ENCODE measurements at regions not wholly inside any gene's neighbourhood (a gene's known extent, or its start where the extent isn't known, plus 50 kb on each side); places are given as distances from the start of the nearest gene placed in this dataset.

DNA sequence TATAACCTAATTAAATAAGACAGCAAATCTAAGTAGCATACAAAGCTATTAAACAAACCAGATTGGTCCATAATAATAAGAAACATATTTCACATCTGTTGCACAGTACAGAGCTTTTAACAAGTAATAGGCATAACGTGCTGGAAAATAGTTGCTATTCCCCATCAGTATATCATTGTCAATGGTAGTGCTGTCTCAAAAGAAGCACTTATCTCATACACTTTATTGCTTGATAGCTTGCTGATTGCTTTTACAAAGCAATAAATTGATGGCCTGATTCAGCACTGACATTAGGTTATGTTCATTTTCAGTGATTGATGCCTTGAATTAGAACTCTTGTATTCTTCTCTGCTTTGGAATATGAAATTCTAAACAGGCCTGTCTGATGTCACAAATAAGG is 641.7 kb downstream of the CBLN2 start:
- no peak for TF ChIP-seq CTCF (IDR thresholded peaks at IDR 0.05)
- no peak overlapping the region for H3K27ac ChIP-seq
- no peaks in the 10 kb centered on the region for H3K9me3 ChIP-seq
- intact Hi-C loops (cut with DNase I; ENCODE audit: low total_unique reads) = no loop called here
- no peak for DNase-seq
- no peaks in the 10 kb centered on the region for H3K27me3 ChIP-seq
- H3K36me3 ChIP-seq = no peaks in the 10 kb centered on the region
- no peak overlapping the region for H3K4me3 ChIP-seq
- no peaks in the 10 kb centered on the region for H3K4me1 ChIP-seq

DNA sequence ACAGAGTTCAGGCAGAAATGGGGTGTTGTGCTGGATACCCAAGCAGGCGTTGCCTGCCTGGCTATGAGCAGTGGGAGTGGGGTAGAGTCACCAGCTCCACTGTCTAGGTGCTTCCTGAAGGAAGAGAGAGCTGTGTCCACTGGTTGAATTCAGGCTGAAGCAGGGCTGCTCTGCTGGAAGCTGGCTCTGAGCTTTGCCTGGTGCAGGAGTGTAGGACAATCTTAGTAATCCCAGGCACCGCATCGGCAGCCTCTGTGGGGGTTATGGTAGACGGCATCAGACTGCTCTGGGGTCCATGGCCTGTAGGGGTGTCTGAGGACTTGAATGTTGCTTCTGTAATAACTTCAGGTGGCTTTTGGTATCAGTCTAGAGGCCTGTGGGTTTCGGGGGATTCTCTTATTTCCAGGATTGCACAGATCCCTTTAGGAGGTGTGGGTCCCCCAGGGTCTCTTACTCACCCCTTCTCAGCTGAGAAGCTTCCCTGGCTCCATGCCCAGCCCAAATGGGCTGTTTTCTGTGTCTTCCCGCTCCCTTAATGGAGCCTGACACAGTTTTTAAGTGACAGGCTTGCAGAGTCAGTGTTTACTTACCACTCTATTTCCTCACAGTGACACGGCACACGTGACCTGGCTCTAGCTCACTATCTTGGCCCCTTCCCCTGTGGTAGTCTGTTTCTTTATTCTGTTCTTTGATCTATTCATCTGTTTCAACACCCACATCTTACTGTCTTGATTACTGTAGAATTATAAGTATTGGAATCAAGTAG is 644.3 kb downstream of the CBLN2 start:
- no peaks in the 10 kb centered on the region for H3K4me1 ChIP-seq
- H3K9me3 ChIP-seq = no peaks in the 10 kb centered on the region
- no peak overlapping the region for H3K4me3 ChIP-seq
- TF ChIP-seq CTCF (IDR thresholded peaks at IDR 0.05) = no peak
- no peaks in the 10 kb centered on the region for H3K36me3 ChIP-seq
- DNase-seq = no peak
- no peaks in the 10 kb centered on the region for H3K27me3 ChIP-seq
- no peak overlapping the region for H3K27ac ChIP-seq
- intact Hi-C loops (cut with DNase I; ENCODE audit: low total_unique reads) = no loop called here

GRCh38 chr18:71899183-71899582 is 645.0 kb downstream of the CBLN2 start:
- H3K9me3 ChIP-seq = no peaks in the 10 kb centered on the region
- no peak for TF ChIP-seq CTCF (IDR thresholded peaks at IDR 0.05)
- H3K4me3 ChIP-seq = no peak overlapping the region
- intact Hi-C loops (cut with DNase I; ENCODE audit: low total_unique reads) = no loop called here
- H3K36me3 ChIP-seq = no peaks in the 10 kb centered on the region
- no peaks in the 10 kb centered on the region for H3K27me3 ChIP-seq
- no peak for DNase-seq
- no peaks in the 10 kb centered on the region for H3K4me1 ChIP-seq
- H3K27ac ChIP-seq = no peak overlapping the region

DNA sequence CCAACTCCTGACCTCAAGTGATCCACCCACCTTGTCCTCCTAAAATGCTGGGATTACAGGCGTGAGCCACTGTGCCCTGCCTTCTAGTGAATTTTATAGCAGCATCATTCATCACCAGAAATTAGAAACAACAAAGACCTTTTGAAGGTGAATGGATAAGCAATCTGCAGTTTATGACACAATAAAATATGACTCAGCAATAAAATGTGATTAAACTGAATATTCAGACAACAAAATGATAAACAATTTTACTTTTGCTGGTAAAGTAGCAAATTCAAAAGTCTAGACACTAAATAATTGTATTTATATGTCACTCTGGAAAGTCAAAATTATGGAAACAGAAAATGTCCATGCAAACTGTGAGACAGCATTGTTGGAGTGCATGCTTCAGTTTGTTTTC is 656.6 kb downstream of the CBLN2 start:
- no peaks in the 10 kb centered on the region for H3K27me3 ChIP-seq
- intact Hi-C loops (cut with DNase I; ENCODE audit: low total_unique reads) = no loop called here
- H3K4me1 ChIP-seq = no peaks in the 10 kb centered on the region
- H3K9me3 ChIP-seq = no peaks in the 10 kb centered on the region
- H3K27ac ChIP-seq = no peak overlapping the region
- no peaks in the 10 kb centered on the region for H3K36me3 ChIP-seq
- no peak for DNase-seq
- no peak for TF ChIP-seq CTCF (IDR thresholded peaks at IDR 0.05)
- no peak overlapping the region for H3K4me3 ChIP-seq

- DNase-seq = no peak
- TF ChIP-seq CTCF (IDR thresholded peaks at IDR 0.05) = no peak
- Histone ChIP-seq H3K27ac (no peak overlapping the region), H3K27me3 (no peaks in the 10 kb centered on the region), H3K36me3 (no peaks in the 10 kb centered on the region), H3K4me3 (no peak overlapping the region), H3K4me1 (no peaks in the 10 kb centered on the region), H3K9me3 (no peaks in the 10 kb centered on the region)
- intact Hi-C loops (cut with DNase I; ENCODE audit: low total_unique reads) = no loop called here
These were observed 665.9 kb downstream of the CBLN2 start for GRCh38 chr18:71878226-71878625.

DNA sequence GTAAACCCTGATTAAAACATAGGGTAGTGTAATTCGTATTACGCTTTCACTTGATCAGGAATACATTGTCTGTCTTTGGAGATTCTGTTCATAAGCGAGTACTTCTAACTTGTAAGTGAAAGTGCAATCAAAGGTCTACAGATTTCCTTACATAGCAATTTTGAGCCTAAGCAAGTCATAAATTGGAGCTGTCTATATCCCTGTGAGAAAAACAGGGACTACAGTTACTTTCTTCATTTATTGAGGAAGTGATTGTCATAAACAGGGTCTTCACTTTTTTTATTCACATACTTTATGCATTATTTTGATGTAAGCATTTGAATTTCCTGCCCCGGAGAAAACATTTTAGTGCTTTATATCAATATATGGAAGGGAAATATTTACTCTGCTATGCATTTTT is 670.4 kb downstream of the CBLN2 start:
- TF ChIP-seq CTCF (IDR thresholded peaks at IDR 0.05) = no peak
- Histone ChIP-seq H3K4me3 (no peak overlapping the region), H3K27me3 (no peaks in the 10 kb centered on the region), H3K4me1 (no peaks in the 10 kb centered on the region), H3K9me3 (no peaks in the 10 kb centered on the region), H3K36me3 (no peaks in the 10 kb centered on the region), H3K27ac (no peak overlapping the region)
- no peak for DNase-seq
- intact Hi-C loops (cut with DNase I; ENCODE audit: low total_unique reads) = no loop called here

Data from tibial artery (tissue), 4 donors.